ENCODE measurements at regions not wholly inside any gene's neighbourhood (a gene's known extent, or its start where the extent isn't known, plus 50 kb on each side); places are given as distances from the start of the nearest gene placed in this dataset.

DNA sequence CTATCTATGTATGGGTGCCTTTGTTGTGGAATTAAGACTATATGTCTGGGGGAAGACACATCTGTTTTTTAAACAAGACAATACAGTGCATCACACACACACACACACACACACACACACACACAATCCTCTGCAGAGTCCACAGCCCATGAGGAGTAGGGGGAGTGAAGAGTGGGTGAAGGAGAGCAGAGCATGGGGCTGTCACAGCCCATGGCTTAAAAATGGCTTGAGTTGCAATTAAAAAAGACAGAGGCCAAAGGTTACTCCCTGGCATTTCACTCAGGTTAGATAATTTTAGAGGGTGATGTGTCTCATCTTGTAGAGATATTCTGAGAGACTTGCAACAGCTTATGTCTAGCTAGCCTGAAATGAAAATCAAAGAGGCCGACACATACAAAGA lies 176.5 kb upstream of the PLXNA2 start:
- Mint-ChIP-seq H3K9me3 (no peaks in the 10 kb centered on the region), H3K27ac (no peak overlapping the region), H3K27me3 (ENCODE audit: low read depth) (no peaks in the 10 kb centered on the region), H3K4me3 (no peak overlapping the region), H3K4me1 (ENCODE audit: low read depth) (no peaks in the 10 kb centered on the region), H3K36me3 (ENCODE audit: low read depth) (no peaks in the 10 kb centered on the region)

DNA sequence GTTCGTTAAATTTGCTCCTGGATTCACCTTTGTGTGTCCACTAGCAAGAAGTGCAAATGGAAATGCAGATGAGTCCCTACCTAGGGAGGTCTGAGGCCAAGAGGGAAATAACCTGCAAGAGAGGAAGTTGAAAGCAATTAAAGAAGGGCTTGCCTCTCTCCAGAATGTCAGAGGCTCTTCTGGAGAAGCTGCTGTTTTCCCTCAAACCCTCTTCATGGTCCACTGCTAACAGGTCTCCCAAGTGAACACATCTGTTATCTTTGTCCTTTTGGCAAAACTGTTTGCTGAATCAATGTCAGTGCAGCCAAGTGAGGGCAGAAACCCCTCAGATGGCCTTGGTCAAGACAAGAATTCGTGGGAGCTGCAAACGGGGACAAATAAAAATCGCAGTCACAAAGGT lies 177.3 kb upstream of the PLXNA2 start:
- Mint-ChIP-seq H3K9me3 (no peaks in the 10 kb centered on the region), H3K4me3 (no peak overlapping the region), H3K36me3 (ENCODE audit: low read depth) (no peaks in the 10 kb centered on the region), H3K27ac (no peak overlapping the region), H3K4me1 (ENCODE audit: low read depth) (no peaks in the 10 kb centered on the region), H3K27me3 (ENCODE audit: low read depth) (no peaks in the 10 kb centered on the region)

DNA sequence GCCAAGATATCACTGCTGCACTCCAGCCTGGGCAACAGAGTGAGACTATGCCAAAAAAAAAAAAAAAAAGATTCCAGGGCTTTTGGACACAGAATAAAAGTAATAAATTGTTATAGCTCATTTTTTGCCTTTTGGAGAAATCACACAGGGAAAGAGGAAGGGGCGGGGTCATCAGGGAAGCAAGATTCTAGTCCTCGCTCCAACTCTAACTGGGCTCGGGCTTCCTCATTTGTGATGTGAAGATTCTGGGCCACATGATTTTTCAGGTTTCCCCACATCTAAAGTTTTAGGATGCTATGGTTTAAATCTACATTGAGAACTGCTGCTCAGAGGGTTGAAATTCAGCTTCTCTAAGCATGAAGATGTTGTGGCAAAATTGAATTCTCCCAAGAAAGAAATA lies 179.3 kb upstream of the PLXNA2 start:
- no peaks in the 10 kb centered on the region for H3K27me3 Mint-ChIP-seq (ENCODE audit: low read depth)
- no peak overlapping the region for H3K27ac Mint-ChIP-seq
- H3K9me3 Mint-ChIP-seq: no peaks in the 10 kb centered on the region
- no peaks in the 10 kb centered on the region for H3K4me1 Mint-ChIP-seq (ENCODE audit: low read depth)
- H3K36me3 Mint-ChIP-seq (ENCODE audit: low read depth): no peaks in the 10 kb centered on the region
- H3K4me3 Mint-ChIP-seq: no peak overlapping the region

DNA sequence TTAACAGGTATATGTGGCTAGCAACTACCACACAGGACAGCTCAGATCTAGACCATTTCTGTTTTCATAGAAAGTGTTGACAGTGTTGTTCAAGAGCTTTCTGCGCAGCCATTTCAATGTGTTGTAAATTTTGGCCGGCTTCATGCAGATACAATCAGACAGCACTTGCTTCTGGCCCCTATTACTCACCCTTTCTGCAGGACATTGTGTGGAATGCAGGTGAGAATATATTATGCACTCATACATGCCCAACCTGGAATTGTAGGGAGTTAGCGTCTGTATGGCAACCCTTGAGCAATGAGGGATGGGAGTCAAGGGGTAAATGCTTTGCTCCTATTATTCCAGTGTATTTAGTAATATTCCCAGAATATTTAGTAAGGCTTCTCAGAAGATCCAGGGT lies 180.9 kb upstream of the PLXNA2 start:
- no peaks in the 10 kb centered on the region for H3K4me1 Mint-ChIP-seq (ENCODE audit: low read depth)
- H3K27me3 Mint-ChIP-seq (ENCODE audit: low read depth): no peaks in the 10 kb centered on the region
- no peak overlapping the region for H3K4me3 Mint-ChIP-seq
- no peak overlapping the region for H3K27ac Mint-ChIP-seq
- no peaks in the 10 kb centered on the region for H3K9me3 Mint-ChIP-seq
- H3K36me3 Mint-ChIP-seq (ENCODE audit: low read depth): no peaks in the 10 kb centered on the region

DNA sequence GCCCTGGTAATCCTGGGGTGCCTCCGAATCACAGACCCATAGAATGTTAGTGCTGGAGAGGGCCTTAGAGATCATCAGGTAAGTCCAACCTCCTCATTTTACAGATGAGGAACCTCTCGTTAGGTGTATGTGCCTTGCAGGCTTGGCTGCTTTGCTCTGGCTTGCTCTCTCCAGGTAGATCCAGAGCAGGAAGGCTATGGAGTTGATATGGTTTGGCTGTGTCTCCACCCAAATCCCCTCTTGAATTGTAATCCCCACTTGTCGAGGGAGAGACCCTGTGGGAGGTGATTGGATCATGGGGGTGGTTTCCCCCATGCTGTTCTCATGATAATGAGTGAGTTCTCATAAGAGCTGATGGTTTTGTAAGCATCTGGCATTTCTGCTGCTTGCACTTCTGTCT lies 186.0 kb upstream of the PLXNA2 start:
- Mint-ChIP-seq H3K9me3 (no peaks in the 10 kb centered on the region), H3K27ac (no peak overlapping the region), H3K4me1 (ENCODE audit: low read depth) (no peaks in the 10 kb centered on the region), H3K27me3 (ENCODE audit: low read depth) (no peaks in the 10 kb centered on the region), H3K4me3 (no peak overlapping the region), H3K36me3 (ENCODE audit: low read depth) (no peaks in the 10 kb centered on the region)

DNA sequence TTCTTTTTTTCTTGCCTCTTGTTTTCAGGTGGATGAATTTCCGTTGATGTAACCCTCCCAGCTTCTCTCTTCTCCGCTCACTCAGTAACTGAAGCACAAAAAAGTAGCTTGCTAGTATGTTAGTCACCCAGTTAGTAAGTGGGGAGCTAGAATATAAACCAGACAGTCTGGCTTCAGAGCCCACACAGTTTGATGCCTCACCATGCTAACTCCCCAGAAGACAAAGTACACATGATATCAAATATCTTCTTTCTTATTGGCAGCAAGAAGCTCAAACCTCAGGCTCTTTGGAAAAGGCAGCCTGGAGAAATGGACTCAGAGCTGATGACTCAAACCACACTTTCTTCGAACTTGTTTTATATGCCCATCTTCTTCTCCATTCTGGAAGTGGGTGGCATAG lies 187.5 kb upstream of the PLXNA2 start:
- Mint-ChIP-seq H3K27me3 (ENCODE audit: low read depth) (no peaks in the 10 kb centered on the region), H3K36me3 (ENCODE audit: low read depth) (no peaks in the 10 kb centered on the region), H3K4me1 (ENCODE audit: low read depth) (no peaks in the 10 kb centered on the region), H3K4me3 (no peak overlapping the region), H3K9me3 (no peaks in the 10 kb centered on the region), H3K27ac (no peak overlapping the region)

DNA sequence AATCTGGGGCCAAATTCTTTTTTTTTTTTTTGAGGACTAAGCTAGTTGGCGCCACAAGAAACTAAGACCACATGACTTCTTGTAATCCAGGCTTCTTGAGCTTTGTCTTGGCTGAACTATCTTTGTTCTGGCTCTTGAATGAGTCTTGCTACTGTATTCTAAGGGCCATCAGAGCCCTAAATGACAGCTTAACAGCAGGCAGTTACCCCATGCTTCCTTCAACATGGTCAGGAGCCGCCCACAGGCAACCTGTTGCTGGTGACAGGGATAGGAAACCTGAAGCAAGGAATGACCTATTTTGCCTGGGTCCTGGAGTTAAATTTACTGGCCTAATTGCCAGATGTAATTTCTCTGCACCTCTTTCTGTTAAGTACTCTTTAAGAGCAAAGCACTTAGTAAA lies 188.2 kb upstream of the PLXNA2 start:
- no peaks in the 10 kb centered on the region for H3K27me3 Mint-ChIP-seq (ENCODE audit: low read depth)
- H3K4me1 Mint-ChIP-seq (ENCODE audit: low read depth): no peaks in the 10 kb centered on the region
- H3K36me3 Mint-ChIP-seq (ENCODE audit: low read depth): no peaks in the 10 kb centered on the region
- no peak overlapping the region for H3K27ac Mint-ChIP-seq
- H3K4me3 Mint-ChIP-seq: no peak overlapping the region
- H3K9me3 Mint-ChIP-seq: no peaks in the 10 kb centered on the region

DNA sequence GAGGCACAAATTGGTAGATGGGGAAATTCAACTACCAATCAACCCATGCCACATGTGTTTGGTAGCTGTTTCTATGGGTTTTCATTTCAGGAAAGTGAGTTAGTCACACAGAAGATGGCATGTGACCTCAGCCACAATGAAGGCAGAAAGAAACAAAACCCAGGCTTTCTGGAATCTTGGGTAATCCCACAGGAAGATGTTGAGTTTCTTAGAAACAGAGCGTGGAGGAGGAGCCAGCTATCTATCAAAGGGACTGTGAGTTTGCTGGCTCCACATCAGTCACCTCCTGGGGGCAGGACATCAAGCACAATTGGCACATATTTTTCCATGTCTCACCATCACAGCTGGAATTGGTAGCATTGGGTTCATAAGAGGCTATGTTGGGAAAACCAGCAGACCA lies 188.9 kb upstream of the PLXNA2 start:
- Mint-ChIP-seq H3K9me3 (no peaks in the 10 kb centered on the region), H3K36me3 (ENCODE audit: low read depth) (no peaks in the 10 kb centered on the region), H3K4me1 (ENCODE audit: low read depth) (no peaks in the 10 kb centered on the region), H3K27ac (no peak overlapping the region), H3K4me3 (no peak overlapping the region), H3K27me3 (ENCODE audit: low read depth) (no peaks in the 10 kb centered on the region)

DNA sequence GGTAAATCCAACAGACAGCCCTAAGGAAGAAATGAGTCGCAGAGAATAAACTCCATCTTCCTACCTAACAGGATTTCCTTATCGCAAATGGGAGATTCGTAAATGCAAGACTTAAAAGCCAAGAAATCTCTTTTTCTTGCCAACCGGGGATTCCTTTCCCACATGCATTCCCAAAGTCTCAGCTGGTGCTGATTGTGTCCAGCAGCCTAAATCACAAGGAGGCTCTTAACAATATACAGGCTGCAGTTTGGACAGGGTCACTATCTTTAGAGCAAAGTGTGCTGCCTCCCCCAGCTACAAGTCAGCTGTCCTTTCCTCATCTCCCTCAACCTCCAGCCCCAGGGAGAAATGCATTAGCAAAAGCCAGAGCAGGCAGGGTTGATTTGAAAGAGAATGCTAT lies 189.8 kb upstream of the PLXNA2 start:
- no peak overlapping the region for H3K27ac Mint-ChIP-seq
- H3K4me1 Mint-ChIP-seq (ENCODE audit: low read depth): no peaks in the 10 kb centered on the region
- H3K4me3 Mint-ChIP-seq: no peak overlapping the region
- no peaks in the 10 kb centered on the region for H3K36me3 Mint-ChIP-seq (ENCODE audit: low read depth)
- no peaks in the 10 kb centered on the region for H3K27me3 Mint-ChIP-seq (ENCODE audit: low read depth)
- H3K9me3 Mint-ChIP-seq: no peaks in the 10 kb centered on the region

DNA sequence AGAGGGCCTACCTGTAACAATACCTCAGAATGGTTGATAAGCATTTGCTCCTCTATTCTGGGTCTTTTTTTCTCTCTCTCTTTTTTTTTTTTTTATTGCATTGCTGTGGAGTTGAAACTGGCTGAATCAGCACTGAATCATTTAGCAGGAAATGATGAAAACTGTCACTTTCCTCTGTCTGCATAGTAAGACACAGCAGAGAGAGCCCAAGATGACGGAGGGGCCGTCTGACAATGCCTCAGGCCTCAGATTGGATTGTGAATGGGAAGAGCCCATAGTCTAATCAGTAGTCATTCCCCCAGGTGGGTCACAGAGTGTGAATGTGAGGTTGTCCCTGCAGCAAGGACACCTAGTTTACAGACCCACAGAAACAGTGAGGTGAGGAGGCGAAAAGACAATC lies 193.2 kb upstream of the PLXNA2 start:
- no peaks in the 10 kb centered on the region for H3K4me1 Mint-ChIP-seq (ENCODE audit: low read depth)
- no peaks in the 10 kb centered on the region for H3K36me3 Mint-ChIP-seq (ENCODE audit: low read depth)
- no peak overlapping the region for H3K4me3 Mint-ChIP-seq
- H3K9me3 Mint-ChIP-seq: peaks cover 5% of the 10 kb centered on the region
- H3K27me3 Mint-ChIP-seq (ENCODE audit: low read depth): no peaks in the 10 kb centered on the region
- no peak overlapping the region for H3K27ac Mint-ChIP-seq

DNA sequence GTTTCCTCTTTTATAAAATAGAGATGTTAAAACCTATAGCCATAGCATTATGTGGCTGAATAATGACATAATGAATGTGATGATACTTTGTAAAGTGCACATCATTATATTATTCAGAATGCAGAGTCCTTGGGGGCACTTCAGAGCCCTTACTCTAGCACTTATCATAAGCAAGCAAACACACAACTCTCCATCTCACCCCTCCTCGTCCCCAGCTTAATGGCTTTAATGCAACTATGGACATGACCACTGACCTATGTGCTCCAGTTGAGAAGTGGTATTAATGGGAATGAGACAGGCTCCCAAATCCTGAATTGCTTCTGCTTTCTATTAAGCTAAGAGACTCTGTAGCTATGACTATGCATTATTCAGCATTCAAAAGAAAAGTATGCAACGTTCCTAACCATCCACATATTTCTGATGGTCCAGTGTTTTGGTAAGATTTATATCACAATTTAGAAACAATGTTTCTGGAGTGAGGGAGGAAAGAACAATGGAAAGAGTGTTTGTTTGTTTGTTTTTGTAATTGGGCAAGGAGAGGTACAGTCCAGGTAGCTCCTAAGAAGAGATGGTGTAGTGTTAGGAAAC lies 194.0 kb upstream of the PLXNA2 start:
- Mint-ChIP-seq H3K4me1 (ENCODE audit: low read depth) (no peaks in the 10 kb centered on the region), H3K9me3 (peaks cover 13% of the 10 kb centered on the region), H3K4me3 (no peak overlapping the region), H3K27ac (no peak overlapping the region), H3K36me3 (ENCODE audit: low read depth) (no peaks in the 10 kb centered on the region), H3K27me3 (ENCODE audit: low read depth) (no peaks in the 10 kb centered on the region)

DNA sequence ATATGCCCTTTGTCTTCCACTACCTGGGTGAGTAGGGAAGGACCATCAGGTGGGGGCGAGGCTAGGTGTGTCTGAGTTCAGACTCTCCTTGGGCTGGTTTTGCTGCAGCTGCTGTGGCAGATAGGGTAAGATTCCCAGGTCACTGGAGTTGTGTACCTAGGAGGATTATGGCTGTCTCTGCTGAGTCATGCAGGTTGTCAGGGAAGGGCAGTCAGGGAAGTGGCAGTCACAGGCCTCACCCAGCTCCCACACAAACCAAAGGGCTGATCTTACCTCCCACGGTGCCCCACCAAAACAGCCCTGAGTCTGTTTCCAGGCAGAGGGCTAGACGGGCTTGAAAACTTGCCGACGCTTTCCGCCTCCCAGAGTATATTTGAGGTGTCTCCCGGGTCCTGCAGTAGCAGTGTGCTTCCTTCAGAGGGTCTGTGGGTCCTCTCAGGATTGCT lies 201.6 kb upstream of the PLXNA2 start:
- no peak overlapping the region for H3K27ac Mint-ChIP-seq
- no peaks in the 10 kb centered on the region for H3K4me1 Mint-ChIP-seq (ENCODE audit: low read depth)
- no peaks in the 10 kb centered on the region for H3K27me3 Mint-ChIP-seq (ENCODE audit: low read depth)
- H3K36me3 Mint-ChIP-seq (ENCODE audit: low read depth): no peaks in the 10 kb centered on the region
- H3K9me3 Mint-ChIP-seq: peaks cover 22% of the 10 kb centered on the region
- H3K4me3 Mint-ChIP-seq: no peak overlapping the region

DNA sequence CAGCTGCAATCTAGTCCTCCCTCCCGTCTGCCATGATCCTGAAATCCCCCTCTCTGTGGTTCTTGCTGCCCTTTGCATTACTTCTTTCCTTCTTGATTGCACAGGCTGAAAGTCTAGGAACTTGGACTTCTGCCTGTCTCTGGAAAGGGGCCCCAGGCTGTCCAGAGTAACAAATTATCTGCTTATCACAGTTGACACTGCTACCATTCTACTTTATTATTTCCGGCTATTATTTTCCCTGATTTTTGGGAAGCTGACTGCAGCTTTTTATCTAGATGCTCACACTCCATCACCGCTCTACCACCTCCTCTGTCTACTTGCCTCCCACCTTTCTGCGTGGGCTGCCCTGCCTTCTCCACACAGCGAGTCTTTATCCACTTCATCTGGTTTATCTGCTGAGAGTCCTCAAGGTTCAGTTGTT lies 202.1 kb upstream of the PLXNA2 start:
- Mint-ChIP-seq H3K27me3 (ENCODE audit: low read depth) (no peaks in the 10 kb centered on the region), H3K27ac (no peak overlapping the region), H3K36me3 (ENCODE audit: low read depth) (no peaks in the 10 kb centered on the region), H3K4me1 (ENCODE audit: low read depth) (no peaks in the 10 kb centered on the region), H3K4me3 (no peak overlapping the region), H3K9me3 (peaks cover 22% of the 10 kb centered on the region)

DNA sequence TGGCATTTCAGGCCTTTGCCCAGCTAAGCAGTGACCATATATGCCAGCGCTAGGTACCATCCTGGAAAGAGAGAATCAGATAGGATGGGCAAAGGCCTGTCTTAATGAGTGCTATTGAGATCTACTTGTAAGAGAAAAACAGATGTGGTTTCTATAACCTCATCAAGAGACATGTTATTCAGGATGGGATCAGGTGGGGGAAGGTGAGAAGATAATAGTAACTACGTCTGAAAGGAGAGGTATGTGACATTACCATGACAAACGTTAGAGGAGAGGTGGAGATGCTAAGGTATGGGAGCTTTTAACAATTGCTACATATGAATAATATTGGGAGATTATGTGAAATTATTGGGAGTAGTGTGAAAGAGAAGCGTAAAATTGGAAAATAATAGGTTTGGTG lies 204.2 kb upstream of the PLXNA2 start:
- H3K36me3 Mint-ChIP-seq (ENCODE audit: low read depth): no peaks in the 10 kb centered on the region
- no peak overlapping the region for H3K4me3 Mint-ChIP-seq
- H3K27me3 Mint-ChIP-seq (ENCODE audit: low read depth): no peaks in the 10 kb centered on the region
- no peak overlapping the region for H3K27ac Mint-ChIP-seq
- peaks cover 7% of the 10 kb centered on the region for H3K9me3 Mint-ChIP-seq
- H3K4me1 Mint-ChIP-seq (ENCODE audit: low read depth): no peaks in the 10 kb centered on the region

DNA sequence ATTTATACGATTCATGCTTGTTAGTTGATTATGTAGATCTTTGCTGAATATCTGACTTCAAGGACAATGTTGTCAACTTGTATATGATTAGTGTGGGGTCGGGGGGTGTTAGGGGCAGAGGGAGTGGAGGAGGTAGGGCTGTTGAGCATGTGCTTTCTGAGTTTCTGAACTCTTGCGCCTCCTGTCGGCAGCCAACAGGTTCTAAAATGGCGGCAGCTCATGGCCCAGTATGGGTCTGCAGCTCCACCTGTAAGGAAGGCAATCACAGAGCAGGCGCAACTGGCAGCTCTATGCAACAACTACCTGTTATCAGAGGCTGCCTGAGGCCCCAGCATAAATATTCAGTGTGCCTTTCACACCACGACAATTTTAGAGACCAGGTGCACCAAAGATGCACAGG lies 205.8 kb upstream of the PLXNA2 start:
- Mint-ChIP-seq H3K27ac (no peak overlapping the region), H3K36me3 (ENCODE audit: low read depth) (no peaks in the 10 kb centered on the region), H3K4me3 (no peak overlapping the region), H3K9me3 (no peaks in the 10 kb centered on the region), H3K4me1 (ENCODE audit: low read depth) (no peaks in the 10 kb centered on the region), H3K27me3 (ENCODE audit: low read depth) (no peaks in the 10 kb centered on the region)

DNA sequence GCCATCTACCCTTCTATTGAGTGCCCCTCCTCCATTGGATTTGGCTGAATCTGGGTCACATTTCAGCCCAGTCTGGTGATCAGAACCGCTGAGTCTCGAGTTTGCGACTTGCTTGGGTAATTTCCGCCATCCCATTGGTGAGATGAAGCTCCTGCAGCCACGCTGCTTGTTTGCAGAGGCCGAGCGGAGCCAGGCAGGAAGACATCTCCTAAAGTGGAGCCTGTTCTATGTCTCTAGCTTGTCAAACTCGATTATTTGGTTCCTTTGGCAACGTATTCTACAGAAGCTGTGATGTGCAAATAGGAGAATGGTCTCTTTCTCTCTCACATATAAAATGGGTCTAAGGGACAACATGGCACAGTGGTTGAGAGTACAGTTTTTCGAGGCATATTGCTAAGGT lies 206.8 kb upstream of the PLXNA2 start:
- no peaks in the 10 kb centered on the region for H3K36me3 Mint-ChIP-seq (ENCODE audit: low read depth)
- no peak overlapping the region for H3K27ac Mint-ChIP-seq
- H3K4me1 Mint-ChIP-seq (ENCODE audit: low read depth): no peaks in the 10 kb centered on the region
- H3K9me3 Mint-ChIP-seq: no peaks in the 10 kb centered on the region
- H3K4me3 Mint-ChIP-seq: no peak overlapping the region
- no peaks in the 10 kb centered on the region for H3K27me3 Mint-ChIP-seq (ENCODE audit: low read depth)

Measured in T-helper 1 cell treated with Interleukin-12 subunit alpha and Interleukin-12 subunit beta and Interleukin-4 antibody, amounts not matched to agents 30 μg/mL and 1 μg/mL, for 36 hours (primary cell).